ENCODE measurements at regions not wholly inside any gene's neighbourhood (a gene's known extent, or its start where the extent isn't known, plus 50 kb on each side); places are given as distances from the start of the nearest gene placed in this dataset.

GRCh38 chr6:142699391-142699790, 245.6 kb downstream of the HIVEP2 start:
- no peaks in the 10 kb centered on the region for H3K36me3 Mint-ChIP-seq (ENCODE audit: insufficient read depth in 2 of 2)
- ATAC-seq (replicated peaks in 1 of 2) = no peak

GRCh38 chr6:142700032-142700431, 244.9 kb downstream of the HIVEP2 start:
- Mint-ChIP-seq H3K9me3 (peaks cover 0 to 8% of the 10 kb centered on the region in 2 donors), H3K27me3 (ENCODE audit: low read depth) (no peaks in the 10 kb centered on the region), H3K4me1 (ENCODE audit: low read depth) (peaks cover 35% of the 10 kb centered on the region), H3K36me3 (ENCODE audit: insufficient read depth in 2 of 2) (no peaks in the 10 kb centered on the region), H3K27ac (no peak overlapping the region), H3K4me3 (no peak overlapping the region)
- DNase-seq (no peak), ATAC-seq (replicated peaks in 1 of 2) (no peak)

More at GRCh38 chr6:142699391-142699790, 245.6 kb downstream of the HIVEP2 start:
- no peak overlapping the region for H3K4me3 Mint-ChIP-seq
- no peak for DNase-seq
- no peaks in the 10 kb centered on the region for H3K27me3 Mint-ChIP-seq (ENCODE audit: low read depth)
- H3K9me3 Mint-ChIP-seq = peaks cover 0 to 8% of the 10 kb centered on the region in 2 donors
- H3K4me1 Mint-ChIP-seq (ENCODE audit: low read depth) = peaks cover 40% of the 10 kb centered on the region
- no peak overlapping the region for H3K27ac Mint-ChIP-seq

GRCh38 chr6:142700671-142701312, 244.2 kb downstream of the HIVEP2 start:
- no peaks in the 10 kb centered on the region for H3K27me3 Mint-ChIP-seq (ENCODE audit: low read depth)
- H3K27ac Mint-ChIP-seq = no peak overlapping the region
- H3K4me1 Mint-ChIP-seq (ENCODE audit: low read depth) = peaks cover 36% of the 10 kb centered on the region
- peaks cover 0 to 8% of the 10 kb centered on the region in 2 donors for H3K9me3 Mint-ChIP-seq
- no peak for DNase-seq
- no peak for ATAC-seq (replicated peaks in 1 of 2)
- H3K4me3 Mint-ChIP-seq = no peak overlapping the region
- no peaks in the 10 kb centered on the region for H3K36me3 Mint-ChIP-seq (ENCODE audit: insufficient read depth in 2 of 2)
